HUES48 (cell line): ENCODE measurements at regions not wholly inside any gene's neighbourhood (a gene's known extent, or its start where the extent isn't known, plus 50 kb on each side); places are given as distances from the start of the nearest gene placed in this dataset.

Experiments
- H3K27ac ChIP-seq: one replicate; pipeline ENCODE4 v1.7.0; 2013; ENCODE audit warnings: low read depth, low read length, inconsistent platforms
- H3K27me3 ChIP-seq: 2 replicates; pipeline ENCODE4 v1.6.1; 2013; ENCODE audit warnings: mild to moderate bottlenecking, low read length; ENCODE audit not compliant: control insufficient read depth, insufficient read depth
- H3K36me3 ChIP-seq: 2 replicates; pipeline ENCODE4 v1.6.1; 2013; ENCODE audit warnings: low read length; ENCODE audit not compliant: control insufficient read depth, insufficient read depth
- H3K4me1 ChIP-seq: 2 replicates; pipeline ENCODE4 v1.6.1; 2013; ENCODE audit warnings: mild to moderate bottlenecking, low read length; ENCODE audit not compliant: control insufficient read depth, insufficient read depth
- H3K4me3 ChIP-seq: 2 replicates; pipeline ENCODE4 v1.5.1; 2013; ENCODE audit warnings: mild to moderate bottlenecking, low read depth, low read length
- H3K9ac ChIP-seq: 2 replicates; pipeline ENCODE4 v1.6.1; 2013; ENCODE audit warnings: mild to moderate bottlenecking, low read depth, low read length, moderate library complexity
- H3K9me3 ChIP-seq: 2 replicates; pipeline ENCODE4 v1.6.1; 2013; ENCODE audit warnings: low read length; ENCODE audit not compliant: control insufficient read depth, insufficient read depth

DNA sequence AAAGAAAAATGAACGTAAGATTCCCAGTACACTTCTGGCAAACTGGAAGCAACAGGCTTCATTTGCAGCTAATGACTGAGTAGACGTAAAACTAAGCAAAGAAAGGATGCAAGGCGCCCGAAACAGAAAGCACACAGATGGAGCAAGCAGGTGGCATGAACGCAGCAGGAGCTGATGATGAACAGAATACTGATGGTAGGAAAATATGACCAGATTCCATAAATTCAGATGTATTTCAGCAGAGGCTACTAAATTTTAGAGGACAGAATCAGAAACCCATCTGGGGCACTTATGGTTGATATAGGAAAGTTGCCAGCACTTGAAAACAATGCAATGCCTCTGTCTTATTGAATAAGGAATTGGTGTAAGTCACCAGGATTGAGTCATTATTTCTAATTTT, 658.7 kb upstream of the LINC00305 start:
- no peak overlapping the region for H3K9ac ChIP-seq
- H3K4me3 ChIP-seq, result no peak overlapping the region
- H3K27me3 ChIP-seq, result no peaks in the 10 kb centered on the region
- H3K9me3 ChIP-seq, result no peaks in the 10 kb centered on the region
- H3K36me3 ChIP-seq, result no peaks in the 10 kb centered on the region
- no peak overlapping the region for H3K27ac ChIP-seq
- no peaks in the 10 kb centered on the region for H3K4me1 ChIP-seq

DNA sequence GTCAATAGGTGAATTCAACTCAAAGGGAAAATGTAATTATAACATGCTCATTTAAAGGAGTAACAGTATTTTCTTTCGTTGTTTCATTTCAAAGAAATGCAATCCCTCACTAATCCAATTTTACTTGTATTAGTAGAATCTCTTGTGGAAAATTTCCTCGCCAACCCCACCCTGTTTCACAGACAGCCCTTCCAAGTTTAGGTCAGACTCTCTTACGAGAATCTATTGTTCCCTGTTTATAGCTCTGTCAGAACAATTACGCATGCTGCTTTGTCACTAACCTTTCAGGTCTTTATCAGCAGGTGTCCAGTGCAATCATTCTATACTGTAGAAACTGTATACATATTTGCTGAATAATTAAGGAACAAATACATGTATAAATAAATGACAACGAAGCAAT, 657.8 kb upstream of the LINC00305 start:
- Histone ChIP-seq H3K4me1 (no peaks in the 10 kb centered on the region), H3K36me3 (no peaks in the 10 kb centered on the region), H3K9me3 (no peaks in the 10 kb centered on the region), H3K27me3 (no peaks in the 10 kb centered on the region), H3K27ac (no peak overlapping the region), H3K4me3 (no peak overlapping the region), H3K9ac (no peak overlapping the region)

DNA sequence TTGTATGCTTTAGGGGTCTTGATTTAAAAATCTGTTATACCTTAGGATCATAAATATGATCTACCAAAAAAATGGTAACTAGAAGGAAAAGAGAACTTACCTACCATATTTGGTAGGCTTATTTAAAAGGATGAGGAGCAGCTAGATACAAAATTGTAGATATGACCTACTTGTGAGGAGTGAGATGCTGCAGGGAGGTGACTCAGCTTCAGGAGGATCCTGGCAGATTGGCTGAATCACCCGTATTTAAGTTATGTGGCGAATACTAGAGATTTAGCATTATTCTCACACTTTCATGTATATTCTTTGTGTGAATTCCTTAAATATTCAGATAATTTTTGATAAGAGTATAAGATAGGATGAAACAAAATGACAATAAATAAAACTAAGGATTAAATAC, 657.3 kb upstream of the LINC00305 start:
- no peaks in the 10 kb centered on the region for H3K36me3 ChIP-seq
- H3K4me1 ChIP-seq, result no peaks in the 10 kb centered on the region
- no peak overlapping the region for H3K27ac ChIP-seq
- no peaks in the 10 kb centered on the region for H3K9me3 ChIP-seq
- H3K9ac ChIP-seq, result no peak overlapping the region
- no peaks in the 10 kb centered on the region for H3K27me3 ChIP-seq
- H3K4me3 ChIP-seq, result no peak overlapping the region

DNA sequence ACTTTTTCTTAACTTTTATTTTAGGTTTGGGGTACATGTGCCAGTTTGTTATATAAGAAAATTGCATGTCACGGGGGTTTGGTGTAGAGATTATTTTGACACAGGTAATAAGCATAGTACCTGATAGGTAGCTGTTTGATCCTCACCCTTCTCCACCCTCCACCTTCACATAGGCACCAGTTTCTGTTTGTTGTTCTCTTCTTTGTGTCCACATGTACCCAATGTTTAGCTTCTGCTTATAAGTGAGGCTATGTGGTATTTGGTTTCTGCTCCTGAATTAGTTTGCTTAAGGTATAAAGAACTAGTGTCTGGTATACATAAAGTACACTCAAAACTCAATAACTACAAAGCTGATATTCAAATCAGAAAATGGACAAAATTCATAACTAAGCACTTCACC, 654.6 kb upstream of the LINC00305 start:
- Histone ChIP-seq H3K27me3 (no peaks in the 10 kb centered on the region), H3K4me3 (no peak overlapping the region), H3K4me1 (no peaks in the 10 kb centered on the region), H3K27ac (no peak overlapping the region), H3K9me3 (no peaks in the 10 kb centered on the region), H3K9ac (no peak overlapping the region), H3K36me3 (no peaks in the 10 kb centered on the region)

DNA sequence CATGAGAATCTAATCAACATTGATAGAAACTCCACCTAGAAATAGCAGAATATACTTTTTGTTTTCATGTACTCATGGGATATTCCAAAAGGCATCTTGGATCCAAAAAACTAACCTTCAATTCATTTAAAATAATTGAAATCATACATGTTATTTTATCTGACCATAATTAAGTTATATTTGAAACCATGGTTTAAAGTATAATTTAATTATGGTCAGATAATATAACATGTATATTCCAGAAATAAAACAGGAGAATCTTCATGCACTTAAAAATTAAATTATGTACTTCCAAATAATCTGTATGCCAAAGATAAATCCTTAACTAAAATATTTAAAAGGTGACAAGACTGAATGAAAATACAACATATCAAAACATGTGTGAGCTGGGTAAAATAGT, 651.3 kb upstream of the LINC00305 start:
- Histone ChIP-seq H3K36me3 (no peaks in the 10 kb centered on the region), H3K27ac (no peak overlapping the region), H3K27me3 (no peaks in the 10 kb centered on the region), H3K4me1 (no peaks in the 10 kb centered on the region), H3K9ac (no peak overlapping the region), H3K9me3 (no peaks in the 10 kb centered on the region), H3K4me3 (no peak overlapping the region)

DNA sequence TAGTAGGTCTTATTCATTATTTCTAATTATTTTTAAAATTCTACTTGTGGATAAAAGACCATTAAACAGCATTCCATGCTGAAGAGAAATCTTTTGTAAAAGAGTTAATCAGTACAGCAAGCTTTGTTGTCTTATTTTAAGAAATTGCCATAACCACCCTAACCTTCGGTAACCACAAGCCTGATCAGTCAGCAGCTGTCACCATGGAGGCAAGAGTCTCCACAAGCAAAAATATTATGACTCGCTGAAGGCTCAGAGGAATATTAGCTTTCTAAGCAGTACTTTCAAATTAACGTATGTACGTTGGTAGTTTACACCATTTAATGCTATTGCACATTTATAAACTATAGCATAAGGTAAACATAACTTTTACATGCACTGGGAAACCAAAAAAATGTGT, 650.5 kb upstream of the LINC00305 start:
- H3K27ac ChIP-seq, result no peak overlapping the region
- no peaks in the 10 kb centered on the region for H3K4me1 ChIP-seq
- no peak overlapping the region for H3K9ac ChIP-seq
- no peaks in the 10 kb centered on the region for H3K9me3 ChIP-seq
- H3K36me3 ChIP-seq, result no peaks in the 10 kb centered on the region
- no peaks in the 10 kb centered on the region for H3K27me3 ChIP-seq
- no peak overlapping the region for H3K4me3 ChIP-seq

DNA sequence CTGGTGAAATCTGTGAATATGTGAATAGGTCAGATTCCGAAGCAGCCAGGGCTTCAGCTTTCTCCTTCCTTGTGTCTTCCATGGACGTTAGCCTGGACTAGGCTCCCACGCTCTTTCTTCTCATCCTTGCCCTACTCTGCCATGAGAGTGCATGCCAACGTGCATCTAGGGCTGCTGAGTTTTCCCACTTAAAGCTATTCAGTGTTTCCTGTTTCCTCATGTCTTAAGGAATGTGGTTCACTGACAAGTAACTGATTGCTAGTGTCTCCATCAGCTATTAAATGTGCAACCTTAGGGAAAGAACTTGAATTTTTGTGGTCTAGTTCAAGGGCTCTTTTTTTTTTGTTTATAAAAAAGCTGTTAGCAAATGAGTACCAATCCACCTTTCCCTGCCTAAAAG, 642.3 kb upstream of the LINC00305 start:
- H3K27me3 ChIP-seq, result no peaks in the 10 kb centered on the region
- no peaks in the 10 kb centered on the region for H3K4me1 ChIP-seq
- H3K9me3 ChIP-seq, result no peaks in the 10 kb centered on the region
- H3K27ac ChIP-seq, result no peak overlapping the region
- H3K4me3 ChIP-seq, result no peak overlapping the region
- no peaks in the 10 kb centered on the region for H3K36me3 ChIP-seq
- H3K9ac ChIP-seq, result no peak overlapping the region

DNA sequence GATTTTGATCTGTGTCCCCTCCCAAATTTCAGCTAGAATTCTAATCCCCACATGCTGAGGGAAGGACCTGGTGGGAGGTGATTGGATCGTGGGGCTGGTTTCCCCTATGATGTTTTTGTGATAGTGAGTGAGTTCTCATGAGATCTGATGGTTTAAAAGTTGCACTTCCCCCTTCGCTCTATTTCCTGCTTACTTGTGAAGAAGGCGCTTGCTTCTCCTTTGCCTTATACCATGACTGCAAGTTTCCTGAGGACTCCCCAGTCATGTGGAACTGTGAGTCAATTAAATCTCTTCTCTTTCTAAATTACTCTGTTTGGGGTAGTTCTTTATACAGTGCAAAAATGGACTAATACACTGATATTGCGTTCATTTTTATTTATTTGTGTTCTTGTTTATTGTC, 636.8 kb upstream of the LINC00305 start:
- Histone ChIP-seq H3K27me3 (no peaks in the 10 kb centered on the region), H3K4me1 (no peaks in the 10 kb centered on the region), H3K36me3 (no peaks in the 10 kb centered on the region), H3K9ac (no peak overlapping the region), H3K27ac (no peak overlapping the region), H3K9me3 (no peaks in the 10 kb centered on the region), H3K4me3 (no peak overlapping the region)

DNA sequence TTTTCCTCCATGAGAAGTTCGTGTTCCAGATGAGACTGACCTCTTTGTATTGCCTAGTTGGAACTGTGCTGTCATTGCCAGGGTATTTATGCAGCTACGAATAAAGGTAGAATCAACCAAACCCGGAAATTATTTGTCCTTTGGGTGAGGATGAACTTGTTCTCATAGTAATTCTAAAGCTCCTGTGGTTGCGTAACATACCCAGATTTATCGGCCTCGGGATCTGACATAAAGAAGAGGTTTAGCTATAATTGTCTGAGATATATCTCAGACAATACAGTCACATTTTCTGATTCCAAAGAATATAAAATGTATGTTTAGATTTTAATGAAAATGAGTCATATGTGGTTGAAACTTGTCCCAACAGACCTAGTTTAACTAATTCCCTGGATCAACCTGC, 628.7 kb upstream of the LINC00305 start:
- no peaks in the 10 kb centered on the region for H3K4me1 ChIP-seq
- no peak overlapping the region for H3K4me3 ChIP-seq

DNA sequence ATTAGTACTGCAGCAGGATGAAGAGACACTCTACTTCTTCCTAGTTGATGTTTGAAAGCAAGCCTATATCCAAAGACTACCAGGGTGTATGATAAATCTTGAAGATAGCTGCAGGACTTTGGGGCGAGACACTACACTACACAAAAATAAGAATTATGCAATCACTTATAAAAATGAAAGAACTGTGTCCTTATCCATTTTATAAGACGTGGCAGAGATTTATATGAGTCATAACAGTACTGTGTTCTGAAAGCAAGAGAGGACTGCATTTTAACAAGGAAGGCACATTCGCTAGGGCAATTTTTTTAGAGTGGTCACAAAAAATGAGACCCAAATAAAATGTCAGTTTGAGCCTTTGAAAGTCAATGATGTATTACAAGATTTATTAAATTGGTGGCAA, 617.0 kb upstream of the LINC00305 start:
- Histone ChIP-seq H3K27me3 (no peaks in the 10 kb centered on the region), H3K9ac (no peak overlapping the region), H3K9me3 (no peaks in the 10 kb centered on the region), H3K27ac (no peak overlapping the region), H3K36me3 (no peaks in the 10 kb centered on the region), H3K4me1 (no peaks in the 10 kb centered on the region), H3K4me3 (no peak overlapping the region)

More for the DNA sequence above, 628.7 kb upstream of the LINC00305 start:
- Histone ChIP-seq H3K9ac (no peak overlapping the region), H3K27ac (no peak overlapping the region), H3K9me3 (no peaks in the 10 kb centered on the region; the same call in 1 of the 2 replicates), H3K27me3 (no peaks in the 10 kb centered on the region), H3K36me3 (no peaks in the 10 kb centered on the region)

DNA sequence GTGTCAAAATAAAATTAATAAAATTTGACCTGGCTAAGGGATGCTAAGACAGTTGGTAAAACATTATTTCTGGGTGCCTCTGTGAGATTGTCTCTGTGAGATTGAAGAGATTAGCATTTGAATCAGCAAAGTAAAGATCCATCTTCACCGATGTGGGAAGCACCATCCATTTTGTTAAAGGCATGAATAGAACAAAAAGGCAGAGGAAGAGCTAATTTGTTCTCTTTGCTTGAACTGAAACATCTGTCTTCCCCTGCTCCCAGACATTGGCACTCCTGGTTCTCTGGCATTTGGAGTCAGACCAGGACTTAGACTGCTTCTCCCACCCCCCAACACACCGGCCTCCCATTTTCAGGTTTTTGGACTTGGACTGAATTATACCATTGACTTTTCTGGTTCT, 603.8 kb upstream of the LINC00305 start:
- Histone ChIP-seq H3K9me3 (no peaks in the 10 kb centered on the region), H3K9ac (no peak overlapping the region), H3K27ac (no peak overlapping the region), H3K36me3 (no peaks in the 10 kb centered on the region), H3K27me3 (no peaks in the 10 kb centered on the region), H3K4me1 (peaks cover 16% of the 10 kb centered on the region; the same call in 1 of the 2 replicates), H3K4me3 (no peak overlapping the region)

DNA sequence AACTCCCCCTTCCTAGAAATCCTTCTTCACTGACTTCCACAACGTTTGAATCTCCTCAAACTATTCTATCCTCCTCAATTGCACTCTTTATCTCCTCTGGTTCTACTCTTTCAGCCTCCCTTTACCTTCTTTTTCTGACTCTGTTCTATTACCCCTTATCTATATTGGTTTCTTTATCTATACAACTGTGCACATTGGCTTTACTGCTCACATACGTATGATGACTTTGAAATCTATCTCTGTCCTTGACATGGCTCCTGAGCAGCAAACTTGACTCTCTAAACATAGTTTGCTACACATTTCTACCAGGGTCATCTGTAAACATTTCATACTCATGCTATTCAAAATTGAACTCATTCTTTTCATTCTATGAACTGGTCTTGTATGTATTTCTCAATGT, 601.0 kb upstream of the LINC00305 start:
- Histone ChIP-seq H3K9me3 (no peaks in the 10 kb centered on the region), H3K27me3 (no peaks in the 10 kb centered on the region), H3K27ac (no peak overlapping the region), H3K36me3 (no peaks in the 10 kb centered on the region), H3K4me1 (peaks cover 16% of the 10 kb centered on the region; the same call in 1 of the 2 replicates), H3K4me3 (no peak overlapping the region), H3K9ac (no peak overlapping the region)
